Amniotic stem cell (primary cell): ENCODE measurements at regions not wholly inside any gene's neighbourhood (a gene's known extent, or its start where the extent isn't known, plus 50 kb on each side); places are given as distances from the start of the nearest gene placed in this dataset.
"Not testable (repeated sequence)": the region's sequence is repeated elsewhere in the genome, so short reads cannot be mapped to it uniquely, and the experiment has no call there.

Experiments
- DNase-seq: peaks from one replicate; lab custom pipeline; 2025; lab: John Stamatoyannopoulos, UW

GRCh38 chr16:51542981-51543815 lies 392.1 kb upstream of the SALL1 start:
- no peak for DNase-seq

- no peak for DNase-seq
These were observed 389.2 kb upstream of the SALL1 start for GRCh38 chr16:51540259-51540658.

- peak; percentile 51 for DNase-seq
These were observed 387.8 kb upstream of the SALL1 start for GRCh38 chr16:51538707-51539498.

DNA sequence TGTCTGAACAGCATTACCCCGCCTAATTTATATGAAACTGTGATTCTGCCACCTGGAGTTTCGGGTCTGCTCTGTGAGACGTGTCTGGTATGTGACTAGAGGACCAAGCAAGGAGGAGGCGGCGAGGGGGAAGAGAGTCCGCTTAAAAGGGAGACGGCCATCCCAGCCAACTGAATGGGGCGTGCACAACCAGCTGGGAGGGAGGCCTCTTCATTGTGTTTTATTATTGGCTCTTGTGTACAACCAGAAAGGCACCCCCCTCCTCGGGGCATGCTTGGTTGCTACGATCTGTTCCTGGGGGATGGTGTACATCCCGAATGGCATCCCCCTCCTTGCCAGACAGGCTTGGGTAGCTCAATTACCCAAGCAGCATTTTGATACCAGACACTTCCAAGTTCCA lies 384.5 kb upstream of the SALL1 start:
- no peak for DNase-seq

DNA sequence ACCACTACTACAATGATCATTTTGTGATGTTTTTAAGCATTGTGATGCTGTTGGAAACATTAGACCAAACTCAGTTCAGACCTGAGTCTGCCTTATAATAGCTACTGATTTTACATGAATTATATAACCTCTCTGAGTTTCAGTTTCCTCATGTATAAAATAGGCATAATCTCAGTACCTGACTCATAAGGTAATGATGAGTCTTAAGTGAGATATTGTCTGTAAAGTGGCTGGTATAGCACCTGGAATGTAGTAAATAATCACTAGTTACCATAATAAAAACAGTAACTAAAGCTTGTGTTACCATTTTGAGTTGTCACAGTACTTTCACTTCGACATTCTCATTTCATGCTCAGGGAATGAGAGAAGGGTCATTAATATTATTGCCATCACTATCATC lies 381.5 kb upstream of the SALL1 start:
- no peak for DNase-seq

- DNase-seq, result no peak
These were observed 380.2 kb upstream of the SALL1 start for GRCh38 chr16:51531271-51531670.

- no peak for DNase-seq
These were observed 376.3 kb upstream of the SALL1 start for GRCh38 chr16:51527349-51527748.

- DNase-seq, result no peak
These were observed 375.6 kb upstream of the SALL1 start for GRCh38 chr16:51526621-51527020.

DNA sequence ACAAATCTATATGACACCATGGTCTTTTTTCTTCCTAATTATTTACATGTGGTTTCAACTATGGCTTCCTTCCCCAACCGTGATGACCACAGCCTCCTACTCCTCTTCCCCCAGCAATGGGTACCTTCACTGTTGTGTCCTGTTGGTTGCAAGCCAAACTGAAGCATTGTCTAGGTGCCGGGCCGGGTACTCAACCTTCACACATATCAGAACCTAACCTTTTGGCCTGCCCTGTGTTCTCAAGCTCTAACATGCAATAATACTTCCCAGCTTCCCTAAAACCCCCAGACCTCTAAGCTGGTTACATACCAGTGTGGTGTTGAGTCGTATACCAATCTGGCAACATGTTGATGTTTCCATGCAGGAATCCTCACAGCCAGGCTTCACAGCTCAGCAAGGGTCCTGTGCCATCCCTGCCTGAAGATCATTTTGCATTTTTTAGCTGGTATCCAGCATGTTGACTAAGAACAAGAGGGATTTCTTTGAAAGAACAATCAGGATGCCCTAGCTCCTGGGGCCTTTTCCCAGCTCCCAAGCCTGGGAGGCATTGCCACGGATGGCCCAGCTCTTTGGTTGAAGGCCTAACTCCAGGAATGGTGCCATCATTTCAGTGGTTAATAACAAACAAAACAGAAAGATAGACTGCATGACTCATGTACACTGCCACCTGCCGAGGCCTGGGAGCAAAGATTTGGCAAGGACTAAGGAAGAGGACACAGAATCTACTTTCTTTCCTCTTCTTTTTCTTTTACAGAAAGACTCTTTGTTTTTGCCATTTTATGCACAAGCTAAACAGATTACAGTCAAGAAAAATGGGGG lies 373.7 kb upstream of the SALL1 start:
- no peak for DNase-seq

DNA sequence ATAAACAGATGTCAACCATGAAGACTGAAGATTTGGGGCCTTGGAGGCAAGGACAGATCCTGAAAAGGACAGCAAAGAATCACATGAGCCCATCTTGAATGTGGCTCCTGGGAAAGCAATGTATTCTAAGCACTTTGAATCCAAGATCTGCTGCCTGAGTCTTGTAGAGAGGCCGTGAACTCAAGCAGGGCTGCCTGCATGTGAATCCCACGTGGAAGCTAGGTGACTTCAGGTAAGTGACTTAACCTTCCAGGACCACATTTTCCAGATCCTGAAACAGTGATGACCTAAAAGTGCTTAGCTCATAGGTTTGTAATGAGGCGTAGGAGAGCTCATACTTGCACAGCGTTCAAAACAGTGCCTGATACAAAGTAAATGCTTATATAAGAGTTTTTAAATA lies 373.0 kb upstream of the SALL1 start:
- DNase-seq, result no peak

DNA sequence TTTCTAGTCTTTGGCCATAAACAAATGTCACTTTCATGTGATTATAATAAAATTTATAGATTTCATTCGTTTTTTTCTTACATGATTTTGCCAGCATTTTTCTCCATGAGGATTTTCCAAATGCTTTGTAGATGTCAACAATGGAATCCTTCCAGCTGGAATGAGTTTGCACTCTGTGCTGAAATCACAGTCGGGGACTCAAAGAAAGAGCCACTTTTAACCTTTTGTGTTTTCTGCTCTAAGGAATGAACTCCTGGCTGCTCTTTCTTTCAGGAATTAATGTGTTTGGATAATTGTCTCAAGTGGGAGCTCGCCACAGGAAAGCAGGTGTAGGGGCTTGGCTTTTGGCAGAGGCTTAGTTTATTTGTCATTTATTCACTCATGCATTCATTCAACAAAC lies 372.3 kb upstream of the SALL1 start:
- no peak for DNase-seq

GRCh38 chr16:51522902-51523301 lies 371.8 kb upstream of the SALL1 start:
- DNase-seq, result no peak

GRCh38 chr16:51516960-51517359 lies 365.9 kb upstream of the SALL1 start:
- DNase-seq, result not testable (repeated sequence)

DNA sequence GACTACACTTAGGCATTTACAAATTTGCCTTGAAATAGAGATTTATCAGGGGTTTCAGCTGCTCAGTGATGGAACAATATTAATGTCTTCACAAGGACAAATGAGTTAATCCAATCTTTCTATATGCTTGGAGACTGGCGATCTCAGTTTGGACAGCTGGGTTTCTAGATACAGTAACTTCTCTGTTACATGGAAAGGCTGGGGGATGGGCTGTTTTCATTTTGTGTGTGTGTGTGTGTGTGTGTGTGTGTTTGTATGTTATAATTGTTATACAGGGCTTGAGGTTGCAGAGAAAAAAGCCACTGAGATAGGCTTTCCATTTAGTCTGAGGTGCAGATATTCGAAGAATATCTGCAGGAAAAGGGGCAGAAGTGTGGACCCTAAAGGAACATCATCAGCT lies 359.3 kb upstream of the SALL1 start:
- no peak for DNase-seq

DNA sequence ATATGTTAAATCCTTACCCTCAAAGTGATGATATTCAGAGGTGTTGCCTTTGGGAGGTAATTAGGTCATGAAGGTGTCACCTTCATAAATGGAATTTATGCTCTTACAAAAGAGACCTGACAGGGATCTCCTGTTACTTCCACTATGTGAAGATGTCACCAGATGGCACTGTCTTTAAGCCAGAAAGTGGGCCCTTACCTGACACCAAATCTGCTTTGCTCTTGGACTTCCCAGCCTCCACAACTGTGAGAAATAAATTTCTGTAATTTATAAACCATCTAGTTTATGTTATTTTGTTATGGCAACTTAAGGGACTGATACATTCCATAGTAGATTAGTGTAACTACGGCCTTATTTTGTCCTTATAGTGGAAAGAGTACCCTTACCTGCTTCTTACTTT lies 358.3 kb upstream of the SALL1 start:
- no peak for DNase-seq

DNA sequence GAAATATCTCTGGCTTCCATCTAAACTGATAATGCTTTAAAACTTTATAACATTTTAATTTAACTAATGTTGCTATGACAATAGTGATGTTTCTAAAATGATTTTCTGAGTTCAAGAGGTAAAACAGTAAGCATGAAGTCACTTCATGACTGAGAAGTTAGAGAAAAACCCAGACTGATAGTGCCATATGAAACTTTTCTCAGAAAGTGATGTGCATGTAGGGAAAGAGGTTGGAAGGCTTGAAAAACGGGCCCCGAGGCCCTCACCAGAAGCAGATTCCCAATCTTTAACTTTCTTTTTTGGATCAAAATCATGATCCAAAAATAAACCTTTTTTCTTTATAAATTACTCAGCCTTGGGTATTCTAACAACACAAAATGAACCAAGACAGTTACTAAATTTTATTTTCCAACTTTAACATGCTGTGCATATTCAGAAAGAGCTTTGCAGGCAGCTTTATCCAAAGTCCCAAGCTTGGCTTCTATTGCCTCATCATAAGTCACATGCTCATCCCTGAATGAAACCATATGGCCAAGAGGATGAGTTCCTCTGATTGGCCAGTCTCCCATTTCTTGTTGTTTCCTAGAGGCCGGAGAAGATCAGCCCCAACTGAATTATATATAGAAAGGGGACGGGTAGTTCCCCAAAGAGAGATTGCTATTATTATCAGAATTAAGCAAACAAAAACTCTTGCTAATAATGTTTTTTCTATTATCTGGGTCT lies 357.6 kb upstream of the SALL1 start:
- DNase-seq, result no peak

GRCh38 chr16:51507286-51507685 lies 356.2 kb upstream of the SALL1 start:
- no peak for DNase-seq

GRCh38 chr16:51500306-51500705 lies 349.2 kb upstream of the SALL1 start:
- no peak for DNase-seq

DNA sequence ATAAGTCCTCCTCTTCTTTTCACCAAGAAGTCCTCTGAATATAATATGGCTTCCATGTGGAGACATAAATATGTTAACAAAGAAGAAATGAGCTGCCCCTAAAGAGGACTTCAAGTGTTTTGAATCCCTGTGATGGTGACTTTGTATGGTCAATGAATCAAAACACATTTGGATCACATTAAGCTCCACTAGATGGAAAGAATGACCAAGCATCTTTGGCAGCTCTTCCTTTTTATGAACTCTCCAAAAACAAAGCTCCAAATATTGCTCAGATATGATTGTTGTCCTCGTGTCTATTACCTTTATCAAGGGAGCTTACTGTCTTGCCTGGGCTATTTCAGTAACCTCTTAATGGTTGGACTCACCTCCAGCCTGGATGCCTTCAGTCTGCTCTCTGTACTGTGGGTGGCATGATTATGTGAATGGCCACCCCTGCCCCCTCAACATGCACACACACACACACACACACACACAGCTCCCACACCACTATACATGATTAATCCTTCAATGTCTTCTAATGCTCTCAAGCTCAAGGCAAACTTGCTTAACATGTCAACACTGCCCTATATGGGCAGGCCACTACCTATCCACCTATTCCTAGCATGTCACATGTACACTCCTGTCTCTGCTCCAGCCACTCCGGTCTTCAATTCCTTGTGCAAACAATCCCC lies 346.6 kb upstream of the SALL1 start:
- DNase-seq, result no peak

DNA sequence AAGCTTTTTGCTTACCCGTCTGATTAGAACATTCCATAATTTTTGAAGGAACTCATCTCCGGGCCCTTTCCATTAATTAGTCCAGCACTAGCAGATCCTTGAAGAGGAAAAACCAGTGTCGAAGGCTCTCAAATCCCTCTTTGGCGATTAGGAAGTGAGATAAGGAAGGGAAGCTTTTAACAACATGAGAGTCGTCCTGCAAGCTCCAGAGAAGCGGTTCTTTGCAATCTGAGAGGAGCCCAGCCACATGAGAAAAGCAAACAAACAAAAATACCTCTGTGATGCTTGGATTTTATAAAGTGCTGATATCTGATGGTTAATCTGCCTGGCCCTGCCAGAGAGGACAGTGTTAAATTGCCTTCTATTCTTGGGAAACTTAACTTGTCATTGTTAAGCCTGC lies 339.8 kb upstream of the SALL1 start:
- DNase-seq, result no peak

GRCh38 chr16:51487880-51488279 lies 336.8 kb upstream of the SALL1 start:
- no peak for DNase-seq
